ENCODE measurements at regions not wholly inside any gene's neighbourhood (a gene's known extent, or its start where the extent isn't known, plus 50 kb on each side); places are given as distances from the start of the nearest gene placed in this dataset.
"Not testable (repeated sequence)": the region's sequence is repeated elsewhere in the genome, so short reads cannot be mapped to it uniquely, and the experiment has no call there.

GRCh38 chr21:7828260-7828659 lies 2693.1 kb upstream of the TPTE start:
- not testable (repeated sequence) for TF ChIP-seq CTCF (conservative IDR thresholded peaks at IDR 0.05; ENCODE audit: low read length); EZH2phosphoT487 (IDR thresholded peaks at IDR 0.05; ENCODE audit: borderline replicate concordance, low read depth, low read length)

All from OCI-LY7 (cell line).